IPS-NIHi11 (cell line): ENCODE measurements at regions not wholly inside any gene's neighbourhood (a gene's known extent, or its start where the extent isn't known, plus 50 kb on each side); places are given as distances from the start of the nearest gene placed in this dataset.
A peak's percentile ranks its signal among the peaks of the same experiment; 100 is the strongest.
"Not testable (repeated sequence)": the region's sequence is repeated elsewhere in the genome, so short reads cannot be mapped to it uniquely, and the experiment has no call there.

Experiments used
- DNase-seq: peaks from one replicate; pipeline ENCODE4 v3.0.0; 2012; ENCODE audit warnings: mixed read lengths, low spot score

DNA sequence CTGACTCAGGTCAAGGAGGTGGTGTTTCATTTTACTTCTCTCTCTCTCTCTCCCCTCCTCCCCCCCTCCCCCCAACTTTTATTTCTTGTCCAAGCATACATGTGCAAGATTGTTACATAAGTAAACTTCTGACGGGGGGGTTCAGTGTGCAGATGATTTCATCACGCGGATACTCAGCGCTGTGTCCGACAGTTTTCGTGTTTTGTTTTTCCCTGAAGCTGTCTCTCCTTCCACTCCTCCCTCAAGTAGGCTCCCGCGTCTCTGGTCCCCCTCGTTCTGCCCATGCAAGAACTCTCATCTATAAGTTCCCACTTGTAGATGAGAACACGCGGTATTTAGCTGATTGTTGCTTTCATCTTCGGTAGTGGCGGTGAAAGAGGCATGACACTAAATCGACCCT is 111.0 kb upstream of the ANKRD30BL start:
- no peak for DNase-seq

DNA sequence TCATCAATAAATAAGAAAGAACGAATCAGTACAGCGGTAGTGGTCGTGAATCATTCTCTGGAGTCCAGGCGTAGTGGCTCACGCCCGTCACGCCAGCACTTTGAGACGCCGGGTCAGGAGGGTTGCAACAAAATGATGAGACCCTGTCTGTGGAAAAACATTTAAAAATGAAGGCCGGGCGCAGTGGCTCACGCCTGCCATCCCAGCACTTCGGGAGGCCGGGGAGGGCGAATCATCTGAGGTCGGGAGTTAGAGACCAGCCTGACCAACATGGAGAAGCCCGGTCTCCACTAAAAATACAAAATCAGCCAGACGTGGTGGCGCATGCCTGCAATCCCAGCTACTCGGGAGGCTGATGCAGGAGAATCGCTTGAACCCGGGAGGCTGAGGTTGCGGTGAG is 111.8 kb upstream of the ANKRD30BL start:
- DNase-seq: not testable (repeated sequence)

DNA sequence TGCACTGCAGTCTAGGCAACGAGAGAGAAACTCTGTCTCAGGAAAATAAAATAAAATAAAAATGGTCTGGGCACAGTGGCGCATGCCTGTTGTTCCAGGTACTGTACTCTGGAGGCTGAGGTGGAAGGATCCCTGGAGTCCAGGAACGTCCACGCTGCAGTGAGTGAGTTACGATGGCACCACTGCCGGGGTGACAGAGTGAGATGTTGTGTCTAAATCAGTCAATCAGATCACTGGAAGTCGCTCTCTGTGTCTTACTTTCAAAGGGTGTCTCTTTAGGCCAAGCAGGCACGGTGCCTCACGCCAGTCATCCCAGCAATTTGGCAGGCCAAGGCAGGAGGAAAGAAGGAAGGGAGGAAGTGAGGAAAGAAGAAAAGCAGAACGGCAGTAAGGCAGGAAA is 112.2 kb upstream of the ANKRD30BL start:
- no peak for DNase-seq

- no peak for DNase-seq
These were observed 113.6 kb upstream of the ANKRD30BL start for GRCh38 chr2:132275396-132275795.

DNA sequence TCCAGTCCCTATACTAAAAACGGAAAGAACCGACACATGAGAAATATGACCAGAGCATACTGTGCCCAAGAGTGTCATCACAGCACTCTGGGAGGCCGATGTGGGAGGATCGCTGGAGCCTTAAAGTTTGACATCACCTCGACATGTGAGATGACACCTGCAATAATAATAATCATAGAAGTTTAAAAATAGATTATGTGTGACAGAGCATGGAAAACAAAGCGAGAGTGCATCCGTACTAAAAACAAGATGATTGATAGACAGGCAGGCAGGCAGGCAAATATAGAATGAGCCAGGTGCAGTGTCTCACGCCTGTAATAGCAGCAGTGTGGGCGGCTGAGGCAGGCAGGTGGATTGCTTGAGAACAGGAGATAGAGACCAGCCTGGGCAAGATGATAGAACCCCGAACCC is 114.8 kb upstream of the ANKRD30BL start:
- no peak for DNase-seq

- peak; percentile 14 for DNase-seq
These were observed 116.5 kb upstream of the ANKRD30BL start for GRCh38 chr2:132278267-132278666.

- DNase-seq: no peak
These were observed 117.6 kb upstream of the ANKRD30BL start for GRCh38 chr2:132279344-132279743.

DNA sequence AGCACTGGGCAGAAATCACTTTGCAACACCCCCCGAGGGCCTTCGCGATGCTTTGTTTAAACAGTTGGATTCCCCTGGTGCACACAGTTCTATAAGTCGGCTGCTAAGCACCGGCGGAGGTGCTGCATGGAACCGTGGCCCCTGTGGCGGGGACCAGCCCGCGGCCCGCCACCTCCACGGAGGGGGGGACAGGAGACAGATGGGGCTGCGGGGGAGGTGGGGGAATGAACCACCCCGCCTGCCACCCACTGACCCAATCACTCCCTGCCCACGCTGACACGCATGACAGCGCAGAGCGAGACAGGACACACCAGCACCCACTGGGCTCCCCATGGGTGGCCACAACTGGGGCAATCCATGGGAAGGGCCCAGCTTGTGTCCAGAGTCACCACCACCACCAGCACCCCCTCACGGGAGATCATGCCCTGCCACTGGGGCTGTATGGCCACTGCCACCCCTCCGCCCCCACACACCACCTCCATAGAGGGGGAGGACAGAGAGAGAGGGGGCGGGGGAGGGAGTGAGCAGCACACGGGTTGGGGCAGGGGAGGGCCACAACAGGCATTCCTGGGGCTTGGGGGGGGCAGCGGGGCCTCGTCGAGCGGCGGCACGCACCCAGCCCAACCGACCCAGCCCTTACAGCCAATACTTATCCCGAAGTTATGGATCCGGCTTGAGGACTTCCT is 118.3 kb upstream of the ANKRD30BL start:
- no peak for DNase-seq

DNA sequence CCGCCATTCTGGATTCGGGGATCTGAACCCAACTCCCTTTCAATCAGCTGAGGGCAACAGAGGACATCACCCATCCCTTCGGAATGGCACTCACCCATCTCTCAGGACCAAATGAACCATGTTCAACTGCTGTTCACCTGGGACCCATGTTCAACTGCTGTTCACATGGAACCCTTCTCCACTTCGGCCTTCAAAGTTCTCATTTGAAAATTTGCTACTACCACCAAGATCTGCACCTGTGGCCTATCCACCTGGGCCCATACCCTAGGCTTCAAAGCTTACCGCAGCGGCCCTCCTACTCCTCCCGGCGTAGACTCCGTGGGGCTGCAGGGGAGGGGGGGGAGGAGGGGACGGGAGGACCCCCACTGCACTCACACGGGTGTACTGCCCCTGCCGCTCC is 119.2 kb upstream of the ANKRD30BL start:
- no peak for DNase-seq

DNA sequence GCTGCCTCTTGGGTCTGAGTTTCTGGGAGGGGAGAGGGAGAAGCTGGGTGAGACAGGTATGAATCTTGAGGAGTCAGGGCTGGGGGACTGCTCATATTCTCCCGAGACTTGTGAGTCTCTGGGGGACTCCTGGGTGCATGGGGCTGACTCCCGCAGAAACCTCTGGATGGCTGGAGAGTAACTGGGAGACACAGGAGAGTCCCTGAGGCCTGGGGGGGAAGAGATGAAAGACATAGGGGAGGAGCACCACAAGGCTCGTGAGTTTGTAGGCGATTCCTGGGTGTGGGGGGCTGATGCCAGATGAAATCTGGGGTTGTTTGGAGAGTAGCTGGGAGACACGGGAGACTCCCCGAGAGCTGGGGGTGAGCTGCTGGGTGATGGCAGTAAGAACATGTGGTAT is 120.4 kb upstream of the ANKRD30BL start:
- not testable (repeated sequence) for DNase-seq

GRCh38 chr2:132282911-132283310 is 121.2 kb upstream of the ANKRD30BL start:
- no peak for DNase-seq

DNA sequence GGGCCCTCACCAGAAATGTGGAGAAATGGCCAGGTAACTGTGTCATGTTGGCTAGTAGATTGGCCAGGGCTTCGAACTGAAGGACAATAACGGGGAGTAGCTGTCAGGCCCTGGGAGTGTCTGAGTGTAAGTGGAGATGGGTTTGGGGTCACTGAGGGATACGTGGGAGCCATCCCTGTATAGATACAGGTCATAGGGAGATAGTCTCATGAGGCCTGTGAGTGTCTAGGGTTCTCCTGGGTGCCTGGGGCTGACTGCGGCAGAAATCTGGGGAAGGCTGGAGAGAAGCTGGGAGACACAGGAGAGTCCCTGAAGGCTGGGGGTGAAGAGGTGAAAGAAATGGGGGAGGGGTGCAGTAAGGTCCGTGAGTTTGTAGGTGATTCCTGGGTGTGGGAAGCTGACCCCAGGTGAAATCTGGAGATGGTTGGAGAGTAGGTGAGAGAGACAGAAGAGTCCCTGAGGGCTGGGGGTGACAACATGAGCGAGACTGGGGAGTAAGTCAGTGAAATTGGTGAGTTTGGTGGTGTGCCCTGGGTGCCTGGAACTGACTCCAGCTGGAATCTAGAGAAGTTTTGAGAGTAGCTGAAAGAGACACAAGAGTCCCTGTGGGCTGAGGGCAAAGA is 124.6 kb upstream of the ANKRD30BL start:
- not testable (repeated sequence) for DNase-seq

DNA sequence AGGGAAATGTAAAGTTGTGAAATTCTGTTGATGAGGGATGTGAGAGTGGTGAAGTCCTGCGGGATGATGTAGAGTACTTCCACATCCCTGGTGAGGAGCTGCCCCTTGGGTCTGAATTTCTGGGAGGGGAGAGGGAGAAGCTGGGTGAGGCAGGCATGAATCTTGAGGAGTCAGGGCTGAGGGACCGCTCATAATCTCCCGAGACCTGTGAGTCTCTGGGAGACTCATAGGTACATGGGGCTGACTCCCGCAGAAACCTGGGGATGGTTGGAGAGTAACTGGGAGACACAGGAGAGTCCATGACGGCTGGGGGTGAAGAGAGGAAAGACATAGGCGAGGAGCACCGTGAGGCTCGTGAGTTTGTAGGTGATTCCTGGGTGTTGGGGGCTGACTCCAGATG is 126.2 kb upstream of the ANKRD30BL start:
- not testable (repeated sequence) for DNase-seq

GRCh38 chr2:132289138-132289537 is 127.4 kb upstream of the ANKRD30BL start:
- DNase-seq: not testable (repeated sequence)

- DNase-seq: not testable (repeated sequence)
These were observed 126.8 kb upstream of the GPR39 start for GRCh38 chr2:132289812-132290211.

DNA sequence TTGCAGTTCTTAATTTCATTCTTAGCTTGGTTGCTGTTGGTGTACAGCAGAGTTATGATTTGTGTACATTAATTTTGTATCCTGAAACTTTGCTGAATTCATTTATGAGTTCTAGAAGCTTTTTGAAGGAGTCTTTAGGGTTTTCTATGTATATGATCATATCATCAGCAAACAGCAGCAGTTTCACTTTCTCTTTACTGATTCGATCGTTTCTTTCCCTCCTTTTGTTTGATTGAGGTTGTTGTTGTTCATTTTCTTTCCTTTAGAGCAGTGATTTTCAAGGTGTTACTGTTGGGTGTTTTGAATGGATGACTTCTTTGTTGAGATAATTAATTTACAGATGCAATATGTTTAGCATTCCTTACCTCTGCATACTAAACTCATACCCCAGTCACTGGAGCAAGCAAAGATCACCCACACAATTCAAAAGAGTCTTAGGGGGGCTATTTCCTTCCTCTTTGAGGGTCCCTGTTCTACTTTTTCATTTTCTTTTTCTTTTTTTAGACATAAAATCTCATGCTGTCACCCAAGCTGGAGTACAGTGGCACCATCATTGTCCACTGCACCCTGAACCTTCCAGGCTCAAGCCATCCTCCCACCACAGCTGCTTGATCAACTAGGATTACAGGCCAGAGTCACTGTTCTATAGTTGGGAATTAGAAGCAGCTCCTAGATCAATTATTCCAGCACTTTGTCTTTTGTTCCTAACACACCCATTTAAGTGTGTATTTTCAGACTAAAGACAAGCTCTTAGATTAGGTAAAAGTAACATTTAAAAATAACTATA is 115.8 kb upstream of the GPR39 start:
- not testable (repeated sequence) for DNase-seq

- peak; percentile 74 for DNase-seq
These were observed 111.8 kb upstream of the GPR39 start for GRCh38 chr2:132304661-132305380.

DNA sequence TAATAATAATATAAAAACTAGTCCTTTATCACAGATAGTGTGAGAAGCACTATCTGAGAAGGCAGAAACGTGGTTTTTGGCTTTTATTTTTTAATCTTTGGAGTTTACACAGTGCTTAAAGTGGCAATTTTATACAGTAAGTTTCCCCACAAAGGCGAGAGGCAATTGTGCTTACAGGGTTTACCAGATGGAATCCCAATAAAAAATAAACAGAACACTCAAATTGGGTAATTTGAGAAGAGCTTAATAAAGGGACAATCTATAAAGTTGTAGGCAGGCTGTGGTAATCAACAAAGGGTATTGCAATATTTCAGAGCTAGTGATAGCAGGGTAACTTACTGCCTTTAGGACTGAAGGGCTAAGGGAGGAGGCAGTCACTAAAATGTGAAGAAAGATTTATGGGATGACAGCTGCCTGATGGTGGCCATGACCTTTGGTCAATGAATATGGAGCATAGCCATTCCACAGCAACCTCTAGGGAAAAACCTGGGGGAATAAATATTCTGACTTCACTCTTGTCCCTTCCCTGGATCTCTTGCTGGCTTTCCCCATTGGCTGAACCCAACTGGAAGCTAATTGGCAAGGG is 108.9 kb upstream of the GPR39 start:
- DNase-seq: not testable (repeated sequence)

- DNase-seq: not testable (repeated sequence)
These were observed 107.4 kb upstream of the GPR39 start for GRCh38 chr2:132309203-132309602.

DNA sequence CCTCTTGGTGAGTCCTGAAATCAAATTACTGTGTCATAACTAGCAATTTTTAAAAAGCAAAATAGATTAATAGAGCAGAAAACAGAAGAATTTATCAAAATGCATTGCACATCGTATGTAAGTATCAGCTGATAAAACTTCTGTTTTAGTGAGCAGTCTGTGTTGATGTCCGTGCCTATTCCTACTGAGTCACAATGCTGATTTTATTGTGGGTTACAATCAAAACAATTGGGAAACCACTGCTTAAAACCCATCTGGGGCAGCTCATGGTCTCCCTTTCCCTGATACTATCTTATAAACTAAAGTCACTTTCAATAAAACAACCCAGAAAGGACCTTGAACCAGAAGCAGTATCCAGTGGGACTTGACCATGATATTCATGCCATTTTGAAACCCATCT is 101.1 kb upstream of the GPR39 start:
- not testable (repeated sequence) for DNase-seq

GRCh38 chr2:132317026-132317680 is 99.5 kb upstream of the GPR39 start:
- not testable (repeated sequence) for DNase-seq
